Stomach (tissue), 4 donors: ENCODE measurements at regions not wholly inside any gene's neighbourhood (a gene's known extent, or its start where the extent isn't known, plus 50 kb on each side); places are given as distances from the start of the nearest gene placed in this dataset.

Experiments used
- POLR2A ChIP-seq, 4 donors: fragments of 450-650 bp; IDR thresholded peaks; one replicate each; pipeline ENCODE4 v1.6.1; 2016; ENCODE audit warnings: antibody characterized with exemption in 4 of 4, control low read depth in 2 of 4, mild to moderate bottlenecking in 1 of 4, moderate library complexity in 1 of 4
- POLR2AphosphoS5 ChIP-seq, 3 donors: sonication (generic); formaldehyde crosslinking; IDR thresholded peaks; one replicate each; pipeline ENCODE4 v1.6.1; 2016; ENCODE audit warnings: antibody characterized with exemption in 3 of 3
- TF ChIP-seq, protein P1 (sequence below), 7 experiments: fragments of 450-650 bp in 4 of 7; fragments of 200-600 bp in 3 of 7; sonication (generic) in 3 of 7; IDR thresholded peaks; one replicate each; pipeline ENCODE4 v1.5.1; 2016 to 2019; ENCODE audit warnings: antibody characterized with exemption in 7 of 7, control low read depth in 2 of 7, mild to moderate bottlenecking in 1 of 7

DNA sequence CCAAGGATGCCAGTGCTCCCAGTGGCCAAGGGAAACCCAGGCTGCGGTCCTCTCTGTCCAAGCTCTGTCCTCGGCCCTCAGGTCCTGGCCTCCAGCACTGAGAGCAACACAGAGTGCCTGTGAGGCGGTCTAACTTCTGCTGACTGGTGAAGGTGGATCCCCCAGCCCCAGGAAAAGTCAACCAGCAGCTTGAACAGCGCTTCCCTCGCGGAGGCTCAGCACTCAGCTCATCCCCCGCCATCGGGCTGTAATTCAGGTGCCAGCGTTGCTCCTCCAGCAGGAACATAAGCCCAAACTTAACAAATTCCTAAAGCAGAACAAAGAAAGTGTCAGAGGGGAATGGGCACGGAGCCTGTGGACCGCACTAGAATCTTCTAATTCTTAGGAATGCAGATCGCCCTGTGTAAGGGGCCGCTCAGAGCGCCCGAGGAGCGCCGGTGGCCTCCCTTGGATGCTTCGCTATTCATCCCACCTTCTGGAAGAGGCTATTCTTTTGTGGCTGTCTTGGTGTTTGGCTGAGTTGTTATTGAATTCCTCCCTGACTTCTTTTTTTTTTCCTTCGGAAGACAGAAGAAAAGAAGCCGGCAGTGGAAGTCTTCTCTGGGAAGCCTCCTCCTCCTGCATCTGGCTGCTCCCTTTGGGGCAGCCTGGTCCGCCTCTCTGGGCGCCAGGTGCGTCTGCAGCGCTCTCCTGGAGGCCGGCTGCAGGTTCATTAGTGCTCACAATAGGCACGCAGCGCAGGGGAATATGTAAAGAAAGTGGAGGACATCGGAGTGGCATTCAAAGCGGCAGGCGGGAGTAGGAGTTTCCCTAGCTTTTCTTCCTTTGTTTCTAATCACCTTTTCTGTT is 905.6 kb downstream of the TSN start:
- TF ChIP-seq, protein P1, sequence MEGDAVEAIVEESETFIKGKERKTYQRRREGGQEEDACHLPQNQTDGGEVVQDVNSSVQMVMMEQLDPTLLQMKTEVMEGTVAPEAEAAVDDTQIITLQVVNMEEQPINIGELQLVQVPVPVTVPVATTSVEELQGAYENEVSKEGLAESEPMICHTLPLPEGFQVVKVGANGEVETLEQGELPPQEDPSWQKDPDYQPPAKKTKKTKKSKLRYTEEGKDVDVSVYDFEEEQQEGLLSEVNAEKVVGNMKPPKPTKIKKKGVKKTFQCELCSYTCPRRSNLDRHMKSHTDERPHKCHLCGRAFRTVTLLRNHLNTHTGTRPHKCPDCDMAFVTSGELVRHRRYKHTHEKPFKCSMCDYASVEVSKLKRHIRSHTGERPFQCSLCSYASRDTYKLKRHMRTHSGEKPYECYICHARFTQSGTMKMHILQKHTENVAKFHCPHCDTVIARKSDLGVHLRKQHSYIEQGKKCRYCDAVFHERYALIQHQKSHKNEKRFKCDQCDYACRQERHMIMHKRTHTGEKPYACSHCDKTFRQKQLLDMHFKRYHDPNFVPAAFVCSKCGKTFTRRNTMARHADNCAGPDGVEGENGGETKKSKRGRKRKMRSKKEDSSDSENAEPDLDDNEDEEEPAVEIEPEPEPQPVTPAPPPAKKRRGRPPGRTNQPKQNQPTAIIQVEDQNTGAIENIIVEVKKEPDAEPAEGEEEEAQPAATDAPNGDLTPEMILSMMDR (IDR thresholded peaks at IDR 0.05), result no peak
- TF ChIP-seq POLR2AphosphoS5 (IDR thresholded peaks at IDR 0.05) (no peak), POLR2A (IDR thresholded peaks at IDR 0.05) (no peak)
